ENCODE measurements at regions not wholly inside any gene's neighbourhood (a gene's known extent, or its start where the extent isn't known, plus 50 kb on each side); places are given as distances from the start of the nearest gene placed in this dataset.

DNA sequence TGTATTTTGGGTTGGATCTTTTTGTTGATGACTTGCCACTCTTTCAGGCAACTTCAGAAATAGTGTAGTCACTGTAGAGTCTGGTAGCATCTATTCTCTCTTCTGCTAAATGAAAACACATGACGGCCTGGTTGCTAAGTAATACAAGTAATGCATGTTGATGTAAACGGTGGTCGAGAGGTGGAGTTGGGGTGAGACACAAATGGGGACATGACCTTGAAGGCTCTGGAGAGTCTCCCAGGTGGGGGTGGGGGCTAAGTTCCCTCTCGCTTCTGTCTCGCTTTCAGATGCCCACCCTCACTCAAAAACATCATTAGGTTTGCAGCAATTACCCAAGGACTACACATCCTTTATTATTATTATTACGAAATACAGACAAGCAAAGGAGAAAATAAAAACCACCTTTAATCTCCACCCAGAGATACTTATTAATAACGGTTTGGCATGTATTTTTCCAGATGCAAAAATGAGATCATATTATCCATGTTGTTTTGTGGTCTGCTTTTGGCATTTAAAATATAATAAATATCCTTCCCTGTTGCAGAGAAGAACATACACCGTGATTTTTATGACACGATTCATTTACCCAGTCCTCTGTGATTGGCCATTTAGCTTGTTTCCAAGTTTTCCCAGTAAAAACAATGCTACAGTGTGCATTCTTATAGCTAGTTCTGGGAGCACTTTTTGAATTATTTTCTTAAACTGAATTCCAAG, 138.1 kb downstream of the MIS18A start:
- TF ChIP-seq, protein P1, sequence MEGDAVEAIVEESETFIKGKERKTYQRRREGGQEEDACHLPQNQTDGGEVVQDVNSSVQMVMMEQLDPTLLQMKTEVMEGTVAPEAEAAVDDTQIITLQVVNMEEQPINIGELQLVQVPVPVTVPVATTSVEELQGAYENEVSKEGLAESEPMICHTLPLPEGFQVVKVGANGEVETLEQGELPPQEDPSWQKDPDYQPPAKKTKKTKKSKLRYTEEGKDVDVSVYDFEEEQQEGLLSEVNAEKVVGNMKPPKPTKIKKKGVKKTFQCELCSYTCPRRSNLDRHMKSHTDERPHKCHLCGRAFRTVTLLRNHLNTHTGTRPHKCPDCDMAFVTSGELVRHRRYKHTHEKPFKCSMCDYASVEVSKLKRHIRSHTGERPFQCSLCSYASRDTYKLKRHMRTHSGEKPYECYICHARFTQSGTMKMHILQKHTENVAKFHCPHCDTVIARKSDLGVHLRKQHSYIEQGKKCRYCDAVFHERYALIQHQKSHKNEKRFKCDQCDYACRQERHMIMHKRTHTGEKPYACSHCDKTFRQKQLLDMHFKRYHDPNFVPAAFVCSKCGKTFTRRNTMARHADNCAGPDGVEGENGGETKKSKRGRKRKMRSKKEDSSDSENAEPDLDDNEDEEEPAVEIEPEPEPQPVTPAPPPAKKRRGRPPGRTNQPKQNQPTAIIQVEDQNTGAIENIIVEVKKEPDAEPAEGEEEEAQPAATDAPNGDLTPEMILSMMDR (IDR thresholded peaks at IDR 0.05): no peak
- no peak for TF ChIP-seq POLR2A (IDR thresholded peaks at IDR 0.05)
- TF ChIP-seq EP300 (IDR thresholded peaks at IDR 0.05): no peak

Measured in ovary (tissue), 3 donors.